BE2C (cell line): ENCODE measurements at regions not wholly inside any gene's neighbourhood (a gene's known extent, or its start where the extent isn't known, plus 50 kb on each side); places are given as distances from the start of the nearest gene placed in this dataset.

ENCODE experiments used
- DNase-seq: peaks from one replicate; pipeline ENCODE4 v3.0.0-alpha.2; 2020
- H3K27me3 ChIP-seq: fragments of 250-450 bp; sonication (Bioruptor Pico); 2 replicates; pipeline ENCODE4 v1.5.1; 2020; ENCODE audit warnings: mild to moderate bottlenecking
- H3K36me3 ChIP-seq: fragments of 250-450 bp; sonication (Bioruptor Pico); 2 replicates; pipeline ENCODE4 v1.5.1; 2020; ENCODE audit warnings: mild to moderate bottlenecking
- H3K4me1 ChIP-seq: fragments of 250-450 bp; sonication (Bioruptor Pico); 2 replicates; pipeline ENCODE4 v1.5.1; 2020
- H3K4me3 ChIP-seq: 2 replicates; pipeline ENCODE4 v1.5.1; 2011; ENCODE audit warnings: low read depth, low read length
- H3K9me3 ChIP-seq: fragments of 250-450 bp; sonication (Bioruptor Pico); 2 replicates; pipeline ENCODE4 v1.5.1; 2020
- CTCF ChIP-seq: IDR thresholded peaks from 2 replicates; pipeline ENCODE4 v1.5.1; 2012; ENCODE audit warnings: mild to moderate bottlenecking, low read depth, low read length

- no peaks in the 10 kb centered on the region for H3K27me3 ChIP-seq
- no peak for DNase-seq
- H3K4me3 ChIP-seq: no peak overlapping the region
- H3K9me3 ChIP-seq: no peaks in the 10 kb centered on the region
- TF ChIP-seq CTCF: no peak
- no peaks in the 10 kb centered on the region for H3K4me1 ChIP-seq
- H3K36me3 ChIP-seq: no peaks in the 10 kb centered on the region
These were observed 508.1 kb downstream of the HAPSTR1 start for GRCh38 chr16:9599415-9600120.

GRCh38 chr16:9602189-9602588, 510.7 kb downstream of the HAPSTR1 start:
- Histone ChIP-seq H3K4me1 (no peaks in the 10 kb centered on the region), H3K4me3 (no peak overlapping the region), H3K27me3 (no peaks in the 10 kb centered on the region), H3K9me3 (no peaks in the 10 kb centered on the region), H3K36me3 (no peaks in the 10 kb centered on the region)
- no peak for TF ChIP-seq CTCF
- DNase-seq: no peak

GRCh38 chr16:9603316-9603715, 511.9 kb downstream of the HAPSTR1 start:
- Histone ChIP-seq H3K27me3 (no peaks in the 10 kb centered on the region), H3K9me3 (no peaks in the 10 kb centered on the region), H3K36me3 (no peaks in the 10 kb centered on the region), H3K4me3 (no peak overlapping the region), H3K4me1 (no peaks in the 10 kb centered on the region)
- no peak for TF ChIP-seq CTCF
- no peak for DNase-seq

GRCh38 chr16:9607515-9608230, 516.2 kb downstream of the HAPSTR1 start:
- Histone ChIP-seq H3K36me3 (no peaks in the 10 kb centered on the region), H3K9me3 (no peaks in the 10 kb centered on the region), H3K4me3 (no peak overlapping the region), H3K4me1 (no peaks in the 10 kb centered on the region), H3K27me3 (no peaks in the 10 kb centered on the region)
- TF ChIP-seq CTCF: no peak
- no peak for DNase-seq

- H3K36me3 ChIP-seq: no peaks in the 10 kb centered on the region
- no peak for DNase-seq
These were observed 519.3 kb downstream of the HAPSTR1 start for GRCh38 chr16:9610727-9611126.

More at GRCh38 chr16:9610727-9611126, 519.3 kb downstream of the HAPSTR1 start:
- no peaks in the 10 kb centered on the region for H3K27me3 ChIP-seq
- no peaks in the 10 kb centered on the region for H3K4me1 ChIP-seq
- no peak for TF ChIP-seq CTCF
- H3K9me3 ChIP-seq: no peaks in the 10 kb centered on the region
- H3K4me3 ChIP-seq: no peak overlapping the region
